Neuronal stem cell (in vitro differentiated cells): ENCODE measurements at regions not wholly inside any gene's neighbourhood (a gene's known extent, or its start where the extent isn't known, plus 50 kb on each side); places are given as distances from the start of the nearest gene placed in this dataset.

Experiments used
- DNase-seq: peaks from one replicate; pipeline ENCODE4 v3.0.0-alpha.2; 2013; ENCODE audit warnings: low spot score
- H2AFZ ChIP-seq: one replicate; pipeline ENCODE4 v1.6.1; 2013; ENCODE audit warnings: mild to moderate bottlenecking, low read length, inconsistent platforms
- H2AK5ac ChIP-seq: 2 replicates; pipeline ENCODE4 v1.6.1; 2013; ENCODE audit warnings: low read depth, mild to moderate bottlenecking, inconsistent platforms, low read length, moderate library complexity, mixed read lengths
- H2BK120ac ChIP-seq: 2 replicates; pipeline ENCODE4 v1.6.1; 2013; ENCODE audit warnings: low read depth, mild to moderate bottlenecking, inconsistent platforms, low read length, moderate library complexity, mixed read lengths
- H2BK12ac ChIP-seq: one replicate; pipeline ENCODE4 v1.6.1; 2013; ENCODE audit warnings: low read length, inconsistent platforms
- H2BK15ac ChIP-seq: 2 replicates; pipeline ENCODE4 v1.6.1; 2013; ENCODE audit warnings: mild to moderate bottlenecking, low read length, inconsistent platforms, mixed read lengths
- H2BK5ac ChIP-seq: one replicate; pipeline ENCODE4 v1.6.1; 2013; ENCODE audit warnings: inconsistent platforms, mild to moderate bottlenecking, low read length, moderate library complexity
- H3K14ac ChIP-seq: one replicate; pipeline ENCODE4 v1.6.1; 2013; ENCODE audit warnings: low read length, inconsistent platforms
- H3K18ac ChIP-seq: 2 replicates; pipeline ENCODE4 v1.6.1; 2013; ENCODE audit warnings: low read length, inconsistent platforms
- H3K23ac ChIP-seq: 2 replicates; pipeline ENCODE4 v1.6.1; 2013; ENCODE audit warnings: low read depth, mild to moderate bottlenecking, mixed read lengths, low read length, inconsistent platforms; ENCODE audit not compliant: poor library complexity
- H3K27ac ChIP-seq: replicated peaks from 3 replicates; pipeline ENCODE4 v1.5.1; 2013; ENCODE audit warnings: low read length, inconsistent platforms
- H3K27me3 ChIP-seq, 3 experiments: 2 replicates each; pipeline ENCODE4 v1.6.1; 2013; ENCODE audit warnings: low read length in 3 of 3, mild to moderate bottlenecking in 2 of 3, inconsistent platforms in 1 of 3, low read depth in 1 of 3, mixed read lengths in 1 of 3, moderate library complexity in 1 of 3; ENCODE audit not compliant: control insufficient read depth in 3 of 3, insufficient read depth in 3 of 3
- H3K36me3 ChIP-seq, 2 donors: replicated peaks in 1 of 2; 2 replicates each; pipeline ENCODE4 v1.6.1; 2013; ENCODE audit warnings: low read length in 2 of 2; ENCODE audit not compliant: control insufficient read depth in 2 of 2, insufficient read depth in 2 of 2
- H3K4ac ChIP-seq: 2 replicates; pipeline ENCODE4 v1.6.1; 2013; ENCODE audit warnings: inconsistent platforms, mild to moderate bottlenecking, low read length, moderate library complexity
- H3K4me1 ChIP-seq, 2 donors: 1 replicate in 1 of 2; 2 replicates in 1 of 2; pipeline ENCODE4 v1.6.1; 2013; ENCODE audit warnings: low read length in 2 of 2, low read depth in 1 of 2; ENCODE audit not compliant: control insufficient read depth in 2 of 2, insufficient read depth in 1 of 2
- H3K4me2 ChIP-seq: one replicate; pipeline ENCODE4 v1.6.1; 2013; ENCODE audit warnings: mild to moderate bottlenecking, low read length, inconsistent platforms; ENCODE audit not compliant: insufficient read depth, poor library complexity, severe bottlenecking
- H3K4me3 ChIP-seq, 2 donors: 2 replicates each; pipeline ENCODE4 v1.5.1; 2013; ENCODE audit warnings: low read length in 2 of 2, mild to moderate bottlenecking in 2 of 2, inconsistent platforms in 1 of 2, moderate library complexity in 1 of 2
- H3K79me1 ChIP-seq: one replicate; pipeline ENCODE4 v1.6.1; 2013; ENCODE audit warnings: low read depth, mild to moderate bottlenecking, inconsistent platforms, low read length, moderate library complexity
- H3K9ac ChIP-seq: one replicate; pipeline ENCODE4 v1.6.1; 2013; ENCODE audit warnings: mild to moderate bottlenecking, low read depth, low read length, inconsistent platforms; ENCODE audit not compliant: poor library complexity
- H3K9me3 ChIP-seq, 2 donors: replicated peaks in 1 of 2; 2 replicates each; pipeline versions ENCODE3 to v1.6.1; 2013; ENCODE audit warnings: low read length in 2 of 2, mild to moderate bottlenecking in 2 of 2, inconsistent platforms in 1 of 2, low read depth in 1 of 2, mixed read lengths in 1 of 2, moderate library complexity in 1 of 2; ENCODE audit not compliant: control insufficient read depth in 2 of 2, insufficient read depth in 1 of 2
- H4K8ac ChIP-seq: one replicate; pipeline ENCODE4 v1.6.1; 2013; ENCODE audit warnings: low read depth, mild to moderate bottlenecking, inconsistent platforms, low read length, moderate library complexity
- H4K91ac ChIP-seq: one replicate; pipeline ENCODE4 v1.6.1; 2013; ENCODE audit warnings: low read length, low read depth, mild to moderate bottlenecking, inconsistent platforms; ENCODE audit not compliant: poor library complexity
- WGBS, 2 donors: extraction: QIAGEN DNeasy Blood & Tissue Kit; methylation state at CpG; one replicate each; pipeline ENCODE4 v1.1.7; 2013; ENCODE audit warnings: missing lambda C conversion rate in 2 of 2, mixed read lengths in 1 of 2; ENCODE audit not compliant: insufficient read length in 2 of 2, insufficient replicate concordance in 1 of 2; ENCODE audit errors: extremely low coverage in 2 of 2; 5-methylcytosine and 5-hydroxymethylcytosine counted together

- no CpG with 5 or more reads among the region's 3 CpGs for WGBS, 2 donors
- Histone ChIP-seq H2BK5ac (no peak overlapping the region), H3K79me1 (no peaks in the 10 kb centered on the region), H3K9ac (no peak overlapping the region), H3K4ac (no peak overlapping the region), H3K18ac (no peak overlapping the region), H2BK120ac (no peak overlapping the region), H3K27ac (no peak overlapping the region), H3K4me3 (no peak overlapping the region), H3K23ac (no peak overlapping the region), H3K36me3 (no peaks in the 10 kb centered on the region), H2AFZ (no peak overlapping the region), H2BK12ac (no peak overlapping the region), H3K9me3 (peaks cover 0 to 5% of the 10 kb centered on the region in 2 donors), H4K91ac (no peak overlapping the region), H3K27me3 (no peaks in the 10 kb centered on the region), H3K14ac (no peak overlapping the region), H2BK15ac (no peak overlapping the region), H3K4me2 (no peak overlapping the region), H2AK5ac (no peak overlapping the region), H3K4me1 (peaks cover 0 to 2% of the 10 kb centered on the region in 2 donors), H4K8ac (no peak overlapping the region)
- DNase-seq: no peak
Observed at GRCh38 chr4:23401572-23401971, 488.3 kb downstream of the PPARGC1A start.

GRCh38 chr4:23392860-23393458 is 496.9 kb downstream of the PPARGC1A start:
- Histone ChIP-seq H3K27ac (no peak overlapping the region), H2BK12ac (no peak overlapping the region), H3K4me3 (no peak overlapping the region), H3K4me1 (no peaks in the 10 kb centered on the region), H3K4ac (no peak overlapping the region), H2BK5ac (no peak overlapping the region), H3K9me3 (peaks cover 0 to 3% of the 10 kb centered on the region in 2 donors), H2BK15ac (no peak overlapping the region), H2BK120ac (no peak overlapping the region), H3K14ac (no peak overlapping the region), H3K27me3 (no peaks in the 10 kb centered on the region), H2AFZ (no peak overlapping the region), H3K23ac (no peak overlapping the region), H4K8ac (no peak overlapping the region), H4K91ac (no peak overlapping the region), H3K79me1 (no peaks in the 10 kb centered on the region), H2AK5ac (no peak overlapping the region), H3K18ac (no peak overlapping the region), H3K36me3 (no peaks in the 10 kb centered on the region), H3K9ac (no peak overlapping the region), H3K4me2 (no peak overlapping the region)
- no CpG with 5 or more reads among the region's 5 CpGs for WGBS, 2 donors
- DNase-seq: no peak

GRCh38 chr4:23390246-23390645 is 499.6 kb downstream of the PPARGC1A start:
- Histone ChIP-seq H2BK12ac (no peak overlapping the region), H3K9me3 (peaks cover 0 to 3% of the 10 kb centered on the region in 2 donors), H3K4me3 (no peak overlapping the region), H2AK5ac (no peak overlapping the region), H3K23ac (no peak overlapping the region), H3K4ac (no peak overlapping the region), H2BK5ac (no peak overlapping the region), H4K8ac (no peak overlapping the region), H2BK15ac (no peak overlapping the region), H3K36me3 (no peaks in the 10 kb centered on the region), H3K79me1 (no peaks in the 10 kb centered on the region), H3K14ac (no peak overlapping the region), H2BK120ac (no peak overlapping the region), H3K27ac (no peak overlapping the region), H3K4me2 (no peak overlapping the region), H3K4me1 (no peaks in the 10 kb centered on the region), H4K91ac (no peak overlapping the region), H2AFZ (no peak overlapping the region), H3K9ac (no peak overlapping the region), H3K18ac (no peak overlapping the region), H3K27me3 (no peaks in the 10 kb centered on the region)
- WGBS, 2 donors: no CpG with 5 or more reads among the region's 3 CpGs
- no peak for DNase-seq

GRCh38 chr4:23388699-23389395 is 501.0 kb downstream of the PPARGC1A start:
- no peak for DNase-seq

More at GRCh38 chr4:23388699-23389395, 501.0 kb downstream of the PPARGC1A start:
- Histone ChIP-seq H2BK12ac (no peak overlapping the region), H3K9ac (no peak overlapping the region), H3K36me3 (no peaks in the 10 kb centered on the region), H3K14ac (no peak overlapping the region), H3K23ac (no peak overlapping the region), H2BK5ac (no peak overlapping the region), H3K4me1 (no peaks in the 10 kb centered on the region), H3K4me3 (no peak overlapping the region), H2BK15ac (no peak overlapping the region), H2BK120ac (no peak overlapping the region), H4K8ac (no peak overlapping the region), H3K4me2 (no peak overlapping the region), H3K27me3 (no peaks in the 10 kb centered on the region), H3K18ac (no peak overlapping the region), H4K91ac (no peak overlapping the region), H3K79me1 (no peaks in the 10 kb centered on the region), H2AK5ac (no peak overlapping the region), H3K27ac (no peak overlapping the region), H2AFZ (no peak overlapping the region), H3K4ac (no peak overlapping the region), H3K9me3 (peaks cover 0 to 3% of the 10 kb centered on the region in 2 donors)
- no CpG with 5 or more reads among the region's 2 CpGs for WGBS, 2 donors
